Vagina (tissue), 2 donors: ENCODE measurements at regions not wholly inside any gene's neighbourhood (a gene's known extent, or its start where the extent isn't known, plus 50 kb on each side); places are given as distances from the start of the nearest gene placed in this dataset.

Experiments used
- DNase-seq, 2 donors: peaks; one replicate each; pipeline ENCODE4 v3.0.0-alpha.2; 2017; ENCODE audit errors: extremely low spot score in 2 of 2
- H3K27ac ChIP-seq: fragments of 200-600 bp; sonication (generic); one replicate; pipeline ENCODE4 v1.5.1; 2019
- H3K27me3 ChIP-seq: fragments of 200-600 bp; sonication (generic); one replicate; pipeline ENCODE4 v1.5.1; 2019
- H3K36me3 ChIP-seq, 2 donors: fragments of 200-600 bp; sonication (generic); one replicate each; pipeline ENCODE4 v1.5.1; 2017 to 2019
- H3K4me1 ChIP-seq: fragments of 200-600 bp; sonication (generic); one replicate; pipeline ENCODE4 v1.5.1; 2019
- H3K4me3 ChIP-seq, 2 donors: fragments of 200-600 bp; sonication (generic); 1 replicate in 1 of 2; 2 replicates in 1 of 2; pipeline ENCODE4 v1.5.1; 2016 to 2019
- H3K9me3 ChIP-seq: fragments of 200-600 bp; sonication (generic); one replicate; pipeline ENCODE4 v1.5.1; 2019
- CTCF ChIP-seq, 3 experiments: fragments of 450-650 bp in 2 of 3; fragments of 200-600 bp in 1 of 3; sonication (generic) in 1 of 3; IDR thresholded peaks; one replicate each; pipeline ENCODE4 v1.5.1; 2017 to 2019; ENCODE audit warnings: antibody characterized with exemption in 3 of 3, mild to moderate bottlenecking in 2 of 3, moderate library complexity in 2 of 3
- POLR2A ChIP-seq, 2 donors: fragments of 450-650 bp; IDR thresholded peaks; one replicate each; pipeline ENCODE4 v1.6.1; 2017; ENCODE audit warnings: antibody characterized with exemption in 2 of 2, mild to moderate bottlenecking in 2 of 2, moderate library complexity in 2 of 2
- POLR2AphosphoS5 ChIP-seq, 2 donors: sonication (generic); formaldehyde crosslinking; IDR thresholded peaks; one replicate each; pipeline ENCODE4 v1.9.0; 2017; ENCODE audit warnings: antibody characterized with exemption in 2 of 2, mild to moderate bottlenecking in 2 of 2, low read depth in 1 of 2; ENCODE audit not compliant: insufficient read depth in 1 of 2
- intact Hi-C: fragments of 100-400 bp; cut with DNase I; formaldehyde crosslinking; loops from one replicate; pipeline ENCODE4 v1.15.1; 2023

- Histone ChIP-seq H3K4me1 (no peaks in the 10 kb centered on the region), H3K4me3 (no peak overlapping the region), H3K27ac (no peak overlapping the region), H3K9me3 (no peaks in the 10 kb centered on the region), H3K36me3 (no peaks in the 10 kb centered on the region), H3K27me3 (no peaks in the 10 kb centered on the region)
- intact Hi-C loops: no loop called here
- no peak for DNase-seq
- TF ChIP-seq POLR2A (IDR thresholded peaks at IDR 0.05) (no peak), POLR2AphosphoS5 (IDR thresholded peaks at IDR 0.05; ENCODE audit: insufficient read depth in 1 of 2, low read depth in 1 of 2) (no peak), CTCF (IDR thresholded peaks at IDR 0.05) (no peak)
These were observed 962.9 kb upstream of the FANCL start for GRCh38 chr2:59204040-59204439.

GRCh38 chr2:59196491-59196890 lies 955.4 kb upstream of the FANCL start:
- H3K4me1 ChIP-seq: no peaks in the 10 kb centered on the region
- no peak for TF ChIP-seq CTCF (IDR thresholded peaks at IDR 0.05)
- no peak for TF ChIP-seq POLR2AphosphoS5 (IDR thresholded peaks at IDR 0.05; ENCODE audit: insufficient read depth in 1 of 2, low read depth in 1 of 2)
- no peak for TF ChIP-seq POLR2A (IDR thresholded peaks at IDR 0.05)
- H3K27ac ChIP-seq: no peak overlapping the region
- H3K9me3 ChIP-seq: no peaks in the 10 kb centered on the region
- H3K4me3 ChIP-seq: no peak overlapping the region
- DNase-seq: no peak
- no peaks in the 10 kb centered on the region for H3K36me3 ChIP-seq
- no peaks in the 10 kb centered on the region for H3K27me3 ChIP-seq
- intact Hi-C loops: no loop called here

GRCh38 chr2:59195851-59196250 lies 954.7 kb upstream of the FANCL start:
- H3K27ac ChIP-seq: no peak overlapping the region
- intact Hi-C loops: no loop called here
- H3K9me3 ChIP-seq: no peaks in the 10 kb centered on the region
- H3K36me3 ChIP-seq: no peaks in the 10 kb centered on the region
- H3K4me1 ChIP-seq: no peaks in the 10 kb centered on the region
- H3K27me3 ChIP-seq: no peaks in the 10 kb centered on the region
- TF ChIP-seq POLR2AphosphoS5 (IDR thresholded peaks at IDR 0.05; ENCODE audit: insufficient read depth in 1 of 2, low read depth in 1 of 2) (no peak), POLR2A (IDR thresholded peaks at IDR 0.05) (no peak), CTCF (IDR thresholded peaks at IDR 0.05) (no peak)
- H3K4me3 ChIP-seq: no peak overlapping the region
- DNase-seq: no peak

- no peak overlapping the region for H3K4me3 ChIP-seq
- H3K27me3 ChIP-seq: no peaks in the 10 kb centered on the region
- H3K4me1 ChIP-seq: no peaks in the 10 kb centered on the region
- H3K9me3 ChIP-seq: no peaks in the 10 kb centered on the region
- intact Hi-C loops: no loop called here
- no peak for TF ChIP-seq CTCF (IDR thresholded peaks at IDR 0.05)
- TF ChIP-seq POLR2A (IDR thresholded peaks at IDR 0.05): no peak
- no peak for TF ChIP-seq POLR2AphosphoS5 (IDR thresholded peaks at IDR 0.05; ENCODE audit: insufficient read depth in 1 of 2, low read depth in 1 of 2)
- no peak overlapping the region for H3K27ac ChIP-seq
- no peak for DNase-seq
- no peaks in the 10 kb centered on the region for H3K36me3 ChIP-seq
These were observed 950.7 kb upstream of the FANCL start for GRCh38 chr2:59191781-59192180.

- Histone ChIP-seq H3K27me3 (no peaks in the 10 kb centered on the region), H3K36me3 (no peaks in the 10 kb centered on the region), H3K4me1 (no peaks in the 10 kb centered on the region), H3K4me3 (no peak overlapping the region), H3K27ac (no peak overlapping the region), H3K9me3 (no peaks in the 10 kb centered on the region)
- DNase-seq: no peak
- intact Hi-C loops: no loop called here
- TF ChIP-seq POLR2AphosphoS5 (IDR thresholded peaks at IDR 0.05; ENCODE audit: insufficient read depth in 1 of 2, low read depth in 1 of 2) (no peak), CTCF (IDR thresholded peaks at IDR 0.05) (no peak), POLR2A (IDR thresholded peaks at IDR 0.05) (no peak)
These were observed 949.4 kb upstream of the FANCL start for GRCh38 chr2:59190518-59190917.
